SU-DHL-6 (cell line): ENCODE measurements at regions not wholly inside any gene's neighbourhood (a gene's known extent, or its start where the extent isn't known, plus 50 kb on each side); places are given as distances from the start of the nearest gene placed in this dataset.

Experiments used
- H2AFZ ChIP-seq: fragments of 200-600 bp; sonication (generic); 2 replicates; pipeline ENCODE4 v1.6.1; 2014; ENCODE audit warnings: low read depth, mild to moderate bottlenecking, moderate library complexity, mixed read lengths, antibody characterized with exemption, low read length; ENCODE audit not compliant: severe bottlenecking
- H3F3A ChIP-seq: fragments of 200-600 bp; shearing (Covaris generic); 2 replicates; pipeline ENCODE4 v1.6.0; 2016; ENCODE audit warnings: antibody characterized with exemption, mild to moderate bottlenecking; ENCODE audit not compliant: insufficient read depth
- H3K27ac ChIP-seq: fragments of 200-600 bp; sonication (generic); 2 replicates; pipeline ENCODE4 v1.5.1; 2016; ENCODE audit warnings: low read depth, mild to moderate bottlenecking, low read length, moderate library complexity, mixed read lengths
- H3K27me3 ChIP-seq: fragments of 200-600 bp; sonication (generic), shearing (Covaris generic); 2 replicates; pipeline ENCODE4 v1.6.0; 2014; ENCODE audit warnings: mild to moderate bottlenecking, low read length
- H3K36me3 ChIP-seq: fragments of 200-600 bp; sonication (generic); 2 replicates; pipeline ENCODE4 v1.6.1; 2014; ENCODE audit warnings: mild to moderate bottlenecking, low read length, mixed read lengths
- H3K4me2 ChIP-seq: fragments of 300-600, 200-600 bp; shearing (Covaris generic), sonication (generic); 2 replicates; pipeline ENCODE4 v1.6.0; 2014; ENCODE audit warnings: low read length, low read depth, mild to moderate bottlenecking; ENCODE audit not compliant: poor library complexity, severe bottlenecking
- H3K4me3 ChIP-seq: fragments of 200-600 bp; sonication (generic); 2 replicates; pipeline ENCODE4 v1.5.1; 2014; ENCODE audit warnings: antibody characterized with exemption, low read length, mild to moderate bottlenecking, mixed read lengths; ENCODE audit not compliant: insufficient read depth, poor library complexity, severe bottlenecking
- H3K79me2 ChIP-seq: fragments of 200-600 bp; sonication (generic); 2 replicates; pipeline ENCODE4 v1.6.1; 2014; ENCODE audit warnings: mild to moderate bottlenecking, low read length, moderate library complexity; ENCODE audit not compliant: insufficient read depth
- H3K9ac ChIP-seq: fragments of 200-600 bp; sonication (generic); 2 replicates; pipeline ENCODE4 v1.7.0; 2014; ENCODE audit warnings: mild to moderate bottlenecking, low read length
- H3K9me2 ChIP-seq: fragments of 200-600 bp; sonication (generic); replicated peaks from 2 replicates; pipeline ENCODE4 v1.6.1; 2014; ENCODE audit warnings: low read length; ENCODE audit not compliant: insufficient read depth
- H3K9me3 ChIP-seq: fragments of 200-600 bp; sonication (generic); 2 replicates; pipeline ENCODE4 v1.6.1; 2014; ENCODE audit warnings: low read length, mixed read lengths; ENCODE audit not compliant: insufficient read depth
- H4K20me1 ChIP-seq: fragments of 200-600 bp; sonication (generic); 2 replicates; pipeline ENCODE4 v1.6.1; 2014; ENCODE audit warnings: low read depth, mild to moderate bottlenecking, antibody characterized with exemption, low read length, moderate library complexity, mixed read lengths
- CTCF ChIP-seq: fragments of 200-600 bp; sonication (generic); IDR thresholded peaks from one replicate; pipeline ENCODE4 v1.5.1; 2017; ENCODE audit warnings: antibody characterized with exemption, mild to moderate bottlenecking, low read length, moderate library complexity; ENCODE audit not compliant: insufficient read depth, poor library complexity, severe bottlenecking
- EZH2phosphoT487 ChIP-seq: fragments of 200-600 bp; sonication (generic), shearing (Covaris generic); conservative IDR thresholded peaks from 2 replicates; pipeline ENCODE4 v1.6.1; 2018; ENCODE audit warnings: mild to moderate bottlenecking, antibody characterized with exemption, low read length, moderate library complexity, mixed read lengths

- H3F3A ChIP-seq, result no peaks in the 10 kb centered on the region
- H3K79me2 ChIP-seq, result no peaks in the 10 kb centered on the region
- H3K4me2 ChIP-seq, result no peak overlapping the region
- H3K9me2 ChIP-seq, result no peaks in the 10 kb centered on the region
- no peak overlapping the region for H3K9ac ChIP-seq
- no peaks in the 10 kb centered on the region for H4K20me1 ChIP-seq
- H3K36me3 ChIP-seq, result no peaks in the 10 kb centered on the region
- no peak overlapping the region for H2AFZ ChIP-seq
- TF ChIP-seq CTCF, result no peak
- no peak for TF ChIP-seq EZH2phosphoT487
- no peaks in the 10 kb centered on the region; the same call in 1 of the 2 replicates for H3K27me3 ChIP-seq
- H3K4me3 ChIP-seq, result no peak overlapping the region
- peaks cover 4% of the 10 kb centered on the region; the same call in 1 of the 2 replicates for H3K9me3 ChIP-seq
- no peak overlapping the region for H3K27ac ChIP-seq
These were observed 322.4 kb upstream of the ADAMTS16 start for GRCh38 chr5:4817767-4818166.

- no peaks in the 10 kb centered on the region for H3K36me3 ChIP-seq
- H3K4me2 ChIP-seq, result no peak overlapping the region
- H3K9me2 ChIP-seq, result no peaks in the 10 kb centered on the region
- no peaks in the 10 kb centered on the region for H3K27me3 ChIP-seq
- no peak overlapping the region for H3K27ac ChIP-seq
- H2AFZ ChIP-seq, result no peak overlapping the region
- no peak overlapping the region for H3K4me3 ChIP-seq
- TF ChIP-seq CTCF (no peak), EZH2phosphoT487 (no peak)
- no peak overlapping the region for H3K9ac ChIP-seq
- H3K9me3 ChIP-seq, result no peaks in the 10 kb centered on the region
- no peaks in the 10 kb centered on the region for H3K79me2 ChIP-seq
- no peaks in the 10 kb centered on the region for H4K20me1 ChIP-seq
- no peaks in the 10 kb centered on the region for H3F3A ChIP-seq
These were observed 308.8 kb upstream of the ADAMTS16 start for GRCh38 chr5:4831325-4831724.

GRCh38 chr5:4832471-4832870 is 307.7 kb upstream of the ADAMTS16 start:
- no peaks in the 10 kb centered on the region for H3K27me3 ChIP-seq
- H3K9ac ChIP-seq, result no peak overlapping the region
- no peaks in the 10 kb centered on the region for H3K79me2 ChIP-seq
- no peak overlapping the region for H2AFZ ChIP-seq
- H3K27ac ChIP-seq, result no peak overlapping the region
- no peaks in the 10 kb centered on the region for H3K9me2 ChIP-seq
- H3K4me2 ChIP-seq, result no peak overlapping the region
- H4K20me1 ChIP-seq, result no peaks in the 10 kb centered on the region
- no peaks in the 10 kb centered on the region for H3K36me3 ChIP-seq
- no peaks in the 10 kb centered on the region for H3F3A ChIP-seq
- TF ChIP-seq EZH2phosphoT487 (no peak), CTCF (no peak)
- H3K9me3 ChIP-seq, result no peaks in the 10 kb centered on the region
- H3K4me3 ChIP-seq, result no peak overlapping the region
